ENCODE measurements at regions not wholly inside any gene's neighbourhood (a gene's known extent, or its start where the extent isn't known, plus 50 kb on each side); places are given as distances from the start of the nearest gene placed in this dataset.
"Not testable (repeated sequence)": the region's sequence is repeated elsewhere in the genome, so short reads cannot be mapped to it uniquely, and the experiment has no call there.

DNA sequence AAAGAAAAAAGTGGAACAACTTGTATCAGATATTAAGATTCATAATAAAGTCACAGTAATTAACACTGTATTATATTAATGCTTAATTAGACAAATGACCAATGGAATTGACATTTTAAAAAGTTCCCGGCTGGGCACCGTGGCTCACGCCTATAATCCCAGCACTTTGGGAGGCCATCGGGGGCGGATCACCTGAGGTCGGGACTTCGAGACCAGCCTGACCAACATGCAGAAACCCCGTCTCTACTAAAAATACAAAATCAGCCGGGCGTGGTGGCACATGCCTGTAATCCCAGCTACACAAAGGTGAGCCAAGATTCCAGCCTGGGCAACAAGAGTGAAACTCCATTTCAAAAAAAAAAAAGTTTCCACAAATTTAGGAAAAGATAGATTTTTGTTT, 188.9 kb upstream of the TP63 start:
- H3K4me3 ChIP-seq (ENCODE audit: low read depth, low read length); H2BK120ac ChIP-seq (ENCODE audit: insufficient read depth, low read length, poor library complexity); H2AK5ac ChIP-seq (ENCODE audit: low read length); H3K9me3 ChIP-seq (ENCODE audit: insufficient read depth, low read depth, low read length); H2BK12ac ChIP-seq (ENCODE audit: low read length); H3K23ac ChIP-seq (ENCODE audit: low read length); H4K12ac ChIP-seq (ENCODE audit: low read depth, low read length); H3K18ac ChIP-seq (ENCODE audit: low read length); H4K91ac ChIP-seq (ENCODE audit: low read depth, low read length); DNase-seq; H2BK5ac ChIP-seq (ENCODE audit: low read depth, low read length, poor library complexity); H4K8ac ChIP-seq (ENCODE audit: low read depth, low read length); H3K79me2 ChIP-seq (ENCODE audit: control insufficient read depth, insufficient read depth, low read length, poor library complexity); H3K14ac ChIP-seq (ENCODE audit: low read length); H3K4me1 ChIP-seq (ENCODE audit: control insufficient read depth in 1 of 2, insufficient read depth in 2 of 2, low read length in 2 of 2); H3K36me3 ChIP-seq (ENCODE audit: control insufficient read depth in 1 of 2, insufficient read depth in 2 of 2, low read length in 2 of 2); H3K4me2 ChIP-seq (ENCODE audit: low read length); H3K9ac ChIP-seq (ENCODE audit: low read length); H3K4ac ChIP-seq (ENCODE audit: low read depth, low read length); H3K27ac ChIP-seq (ENCODE audit: low read depth, low read length); H3K27me3 ChIP-seq (ENCODE audit: insufficient read depth, low read length); H2AFZ ChIP-seq (ENCODE audit: insufficient read depth, low read length, poor library complexity); H3K79me1 ChIP-seq (ENCODE audit: low read length): not testable (repeated sequence)
- no CpG with 5 or more reads among the region's 10 CpGs for WGBS (ENCODE audit: extremely low coverage, insufficient coverage, insufficient read length)

- DNase-seq = peak in 1 of 2 donors; percentile 50
- H4K8ac ChIP-seq (ENCODE audit: low read depth, low read length) = no peak overlapping the region
- no peak overlapping the region for H3K9ac ChIP-seq (ENCODE audit: low read length)
- H3K23ac ChIP-seq (ENCODE audit: low read length) = no peak overlapping the region
- H3K9me3 ChIP-seq (ENCODE audit: insufficient read depth, low read depth, low read length) = no peaks in the 10 kb centered on the region
- H2AFZ ChIP-seq (ENCODE audit: insufficient read depth, low read length, poor library complexity) = no peak overlapping the region
- H4K12ac ChIP-seq (ENCODE audit: low read depth, low read length) = no peak overlapping the region
- H3K14ac ChIP-seq (ENCODE audit: low read length) = no peak overlapping the region
- H2BK12ac ChIP-seq (ENCODE audit: low read length) = no peak overlapping the region
- no peak overlapping the region for H3K18ac ChIP-seq (ENCODE audit: low read length)
- no peak overlapping the region for H2AK5ac ChIP-seq (ENCODE audit: low read length)
- H2BK5ac ChIP-seq (ENCODE audit: low read depth, low read length, poor library complexity) = no peak overlapping the region
- no peaks in the 10 kb centered on the region for H3K27me3 ChIP-seq (ENCODE audit: insufficient read depth, low read length)
- H3K4me1 ChIP-seq (ENCODE audit: control insufficient read depth in 1 of 2, insufficient read depth in 2 of 2, low read length in 2 of 2) = no peaks in the 10 kb centered on the region
- H3K79me2 ChIP-seq (ENCODE audit: control insufficient read depth, insufficient read depth, low read length, poor library complexity) = no peaks in the 10 kb centered on the region
- H3K4me3 ChIP-seq (ENCODE audit: low read depth, low read length) = no peak overlapping the region
- H3K79me1 ChIP-seq (ENCODE audit: low read length) = no peaks in the 10 kb centered on the region
- no peak overlapping the region for H3K27ac ChIP-seq (ENCODE audit: low read depth, low read length)
- no peaks in the 10 kb centered on the region for H3K36me3 ChIP-seq (ENCODE audit: control insufficient read depth in 1 of 2, insufficient read depth in 2 of 2, low read length in 2 of 2)
- no peak overlapping the region for H2BK120ac ChIP-seq (ENCODE audit: insufficient read depth, low read length, poor library complexity)
- H3K4ac ChIP-seq (ENCODE audit: low read depth, low read length) = no peak overlapping the region
- H4K91ac ChIP-seq (ENCODE audit: low read depth, low read length) = no peak overlapping the region
- H3K4me2 ChIP-seq (ENCODE audit: low read length) = no peak overlapping the region
- WGBS (ENCODE audit: extremely low coverage, insufficient coverage, insufficient read length) = no CpG with 5 or more reads among the region's 3 CpGs
These were observed 184.1 kb upstream of the TP63 start for GRCh38 chr3:189446959-189447560.

GRCh38 chr3:189449084-189449483, 182.1 kb upstream of the TP63 start:
- DNase-seq = no peak
- no peak overlapping the region for H3K4me2 ChIP-seq (ENCODE audit: low read length)
- H3K27me3 ChIP-seq (ENCODE audit: insufficient read depth, low read length) = no peaks in the 10 kb centered on the region
- no peak overlapping the region for H2BK5ac ChIP-seq (ENCODE audit: low read depth, low read length, poor library complexity)
- H3K9me3 ChIP-seq (ENCODE audit: insufficient read depth, low read depth, low read length) = no peaks in the 10 kb centered on the region
- H3K79me2 ChIP-seq (ENCODE audit: control insufficient read depth, insufficient read depth, low read length, poor library complexity) = no peaks in the 10 kb centered on the region
- H3K27ac ChIP-seq (ENCODE audit: low read depth, low read length) = no peak overlapping the region
- H3K9ac ChIP-seq (ENCODE audit: low read length) = no peak overlapping the region
- no peaks in the 10 kb centered on the region for H3K36me3 ChIP-seq (ENCODE audit: control insufficient read depth in 1 of 2, insufficient read depth in 2 of 2, low read length in 2 of 2)
- H3K18ac ChIP-seq (ENCODE audit: low read length) = no peak overlapping the region
- no peak overlapping the region for H4K12ac ChIP-seq (ENCODE audit: low read depth, low read length)
- H4K8ac ChIP-seq (ENCODE audit: low read depth, low read length) = no peak overlapping the region
- H3K14ac ChIP-seq (ENCODE audit: low read length) = no peak overlapping the region
- H2AFZ ChIP-seq (ENCODE audit: insufficient read depth, low read length, poor library complexity) = no peak overlapping the region
- no peak overlapping the region for H3K4ac ChIP-seq (ENCODE audit: low read depth, low read length)
- no peak overlapping the region for H3K4me3 ChIP-seq (ENCODE audit: low read depth, low read length)
- H3K23ac ChIP-seq (ENCODE audit: low read length) = no peak overlapping the region
- H2BK120ac ChIP-seq (ENCODE audit: insufficient read depth, low read length, poor library complexity) = no peak overlapping the region
- no peaks in the 10 kb centered on the region for H3K4me1 ChIP-seq (ENCODE audit: control insufficient read depth in 1 of 2, insufficient read depth in 2 of 2, low read length in 2 of 2)
- H4K91ac ChIP-seq (ENCODE audit: low read depth, low read length) = no peak overlapping the region
- H3K79me1 ChIP-seq (ENCODE audit: low read length) = no peaks in the 10 kb centered on the region
- no CpG with 5 or more reads among the region's 1 CpG for WGBS (ENCODE audit: extremely low coverage, insufficient coverage, insufficient read length)
- no peak overlapping the region for H2AK5ac ChIP-seq (ENCODE audit: low read length)
- no peak overlapping the region for H2BK12ac ChIP-seq (ENCODE audit: low read length)

DNA sequence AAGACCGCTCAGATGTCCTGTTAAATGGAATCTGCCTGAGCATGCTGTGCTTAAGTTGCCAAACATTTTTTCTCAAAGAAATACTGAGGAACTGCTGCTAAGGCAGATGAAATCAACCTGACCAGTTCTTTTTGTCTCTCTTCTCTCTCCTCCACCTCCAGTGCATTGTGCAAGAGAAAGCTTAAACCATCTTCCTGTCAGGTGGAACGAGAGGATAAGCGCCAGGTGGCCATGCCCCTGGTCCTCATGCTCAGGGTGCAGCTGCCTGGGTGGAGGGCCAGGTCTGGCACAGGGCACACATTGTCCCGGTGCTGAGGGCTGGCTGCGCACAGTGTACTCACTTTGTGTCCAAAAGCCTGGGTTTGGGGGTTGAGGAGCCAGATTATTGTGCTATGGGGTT, 176.2 kb upstream of the TP63 start:
- Histone ChIP-seq H3K4me2 (ENCODE audit: low read length) (no peak overlapping the region), H3K36me3 (ENCODE audit: control insufficient read depth in 1 of 2, insufficient read depth in 2 of 2, low read length in 2 of 2) (peaks cover 0 to 2% of the 10 kb centered on the region in 2 experiments), H2BK120ac (ENCODE audit: insufficient read depth, low read length, poor library complexity) (no peak overlapping the region), H4K8ac (ENCODE audit: low read depth, low read length) (no peak overlapping the region), H3K9ac (ENCODE audit: low read length) (peak overlapping the region; percentile 56), H4K12ac (ENCODE audit: low read depth, low read length) (no peak overlapping the region), H3K27ac (ENCODE audit: low read depth, low read length) (no peak overlapping the region), H2BK12ac (ENCODE audit: low read length) (no peak overlapping the region), H3K4me3 (ENCODE audit: low read depth, low read length) (no peak overlapping the region), H3K27me3 (ENCODE audit: insufficient read depth, low read length) (no peaks in the 10 kb centered on the region), H4K91ac (ENCODE audit: low read depth, low read length) (no peak overlapping the region), H3K4ac (ENCODE audit: low read depth, low read length) (no peak overlapping the region), H3K79me1 (ENCODE audit: low read length) (no peaks in the 10 kb centered on the region), H3K18ac (ENCODE audit: low read length) (no peak overlapping the region), H2BK5ac (ENCODE audit: low read depth, low read length, poor library complexity) (no peak overlapping the region), H3K4me1 (ENCODE audit: control insufficient read depth in 1 of 2, insufficient read depth in 2 of 2, low read length in 2 of 2) (peaks cover 0 to 8% of the 10 kb centered on the region in 2 experiments), H3K9me3 (ENCODE audit: insufficient read depth, low read depth, low read length) (peaks cover 2% of the 10 kb centered on the region), H3K23ac (ENCODE audit: low read length) (no peak overlapping the region), H3K79me2 (ENCODE audit: control insufficient read depth, insufficient read depth, low read length, poor library complexity) (no peaks in the 10 kb centered on the region), H2AK5ac (ENCODE audit: low read length) (peak overlapping the region; percentile 83), H3K14ac (ENCODE audit: low read length) (no peak overlapping the region), H2AFZ (ENCODE audit: insufficient read depth, low read length, poor library complexity) (no peak overlapping the region)
- no peak for DNase-seq
- WGBS (ENCODE audit: extremely low coverage, insufficient coverage, insufficient read length) = no CpG with 5 or more reads among the region's 5 CpGs
